Endothelial cell of umbilical vein (primary cell): ENCODE measurements at regions not wholly inside any gene's neighbourhood (a gene's known extent, or its start where the extent isn't known, plus 50 kb on each side); places are given as distances from the start of the nearest gene placed in this dataset.

Source experiments
- BruUV-seq: library from RNA; stranded (reverse); fragments of 400-500 nt; replicated peaks from 2 replicates; lab custom pipeline; 2021; lab: Mats Ljungman, UMichigan
- CTCF ChIA-PET: fragments of 300-600, 350-600 bp; sonication (Branson Sonifier 250); formaldehyde crosslinking; loops from one replicate; lab custom pipeline; 2021; ENCODE audit warnings: antibody characterized with exemption, inconsistent platforms; lab: Charles Lee
- POLR2A ChIA-PET: fragments of 300-600, 350-600 bp; sonication (Branson Sonifier 250); formaldehyde crosslinking; loops from one replicate; lab custom pipeline; 2021; ENCODE audit warnings: antibody characterized with exemption, inconsistent platforms; lab: Charles Lee
- DNase-seq: peaks from one replicate; pipeline ENCODE4 v3.0.0-alpha.2; 2011; ENCODE audit warnings: low read depth, low spot score
- FAIRE-seq: peaks from 2 replicates; lab custom pipeline; 2011; peaks lifted over from hg19 to GRCh38; lab: Jason Lieb, UNC
- H2AFZ ChIP-seq: 2 replicates; pipeline ENCODE4 v1.6.0; 2012; ENCODE audit warnings: low read depth, low read length, control low read depth, inconsistent platforms
- H3K27ac ChIP-seq: 2 replicates; pipeline ENCODE4 v1.5.1; 2011; ENCODE audit warnings: low read depth, mild to moderate bottlenecking, control low read depth, low read length, moderate library complexity; ENCODE audit not compliant: insufficient read depth
- H3K27me3 ChIP-seq, 2 experiments: 2 replicates each; pipeline versions ENCODE4 v1.6.0 to v1.6.1; 2011; ENCODE audit warnings: low read length in 2 of 2, mixed read lengths in 1 of 2; ENCODE audit not compliant: control insufficient read depth in 2 of 2, insufficient read depth in 2 of 2
- H3K36me3 ChIP-seq, 2 experiments: 2 replicates in 1 of 2; 3 replicates in 1 of 2; pipeline ENCODE4 v1.5.1; 2011; ENCODE audit warnings: low read length in 2 of 2, mild to moderate bottlenecking in 1 of 2, moderate library complexity in 1 of 2; ENCODE audit not compliant: control insufficient read depth in 2 of 2, insufficient read depth in 2 of 2; ENCODE audit errors: extremely low read depth in 1 of 2
- H3K4me1 ChIP-seq: 3 replicates; pipeline ENCODE4 v1.5.1; 2011; ENCODE audit warnings: mild to moderate bottlenecking, low read length; ENCODE audit not compliant: control insufficient read depth, insufficient read depth; ENCODE audit errors: extremely low read depth
- H3K4me2 ChIP-seq: 2 replicates; pipeline ENCODE4 v1.6.1; 2011; ENCODE audit warnings: low read length, control low read depth, mixed read lengths; ENCODE audit not compliant: insufficient read depth
- H3K4me3 ChIP-seq, 3 experiments: fragments of 200-600 bp in 1 of 3; sonication (generic), shearing (Covaris generic) in 1 of 3; replicated peaks in 1 of 3; 2 replicates each; pipeline ENCODE4 v1.5.1; 2011 to 2016; ENCODE audit warnings: control low read depth in 3 of 3, low read length in 3 of 3, mild to moderate bottlenecking in 2 of 3, inconsistent platforms in 1 of 3, low read depth in 1 of 3, moderate library complexity in 1 of 3; ENCODE audit not compliant: insufficient read depth in 1 of 3
- H3K79me2 ChIP-seq: 2 replicates; pipeline ENCODE4 v1.6.0; 2012; ENCODE audit warnings: low read length, inconsistent platforms; ENCODE audit not compliant: control insufficient read depth, insufficient read depth
- H3K9ac ChIP-seq: replicated peaks from 2 replicates; pipeline ENCODE3; 2011; ENCODE audit warnings: low read length, control low read depth; ENCODE audit not compliant: insufficient read depth; ENCODE audit errors: extremely low read depth
- H3K9me1 ChIP-seq: replicated peaks from 3 replicates; pipeline ENCODE4 v1.6.0; 2011; ENCODE audit warnings: mild to moderate bottlenecking, low read length; ENCODE audit not compliant: control insufficient read depth, insufficient read depth; ENCODE audit errors: extremely low read depth
- H3K9me3 ChIP-seq: replicated peaks from 2 replicates; pipeline ENCODE4 v1.5.1; 2012; ENCODE audit warnings: low read length, inconsistent platforms; ENCODE audit not compliant: control insufficient read depth, insufficient read depth
- H4K20me1 ChIP-seq: replicated peaks from 2 replicates; pipeline ENCODE3; 2011; ENCODE audit warnings: mild to moderate bottlenecking, low read length; ENCODE audit not compliant: control insufficient read depth, insufficient read depth; ENCODE audit errors: extremely low read depth
- EZH2 ChIP-seq: IDR thresholded peaks from 2 replicates; pipeline ENCODE4 v1.6.1; 2012; ENCODE audit warnings: borderline replicate concordance, low read depth, mild to moderate bottlenecking, moderate library complexity, low read length, inconsistent platforms; ENCODE audit not compliant: severe bottlenecking
- FOS ChIP-seq: IDR thresholded peaks from 2 replicates; pipeline ENCODE4 v1.6.1; 2011; ENCODE audit warnings: mild to moderate bottlenecking, low read length, moderate library complexity, borderline replicate concordance; ENCODE audit not compliant: insufficient read depth
- GATA2 ChIP-seq: IDR thresholded peaks from 2 replicates; pipeline ENCODE4 v1.7.0; 2011; ENCODE audit warnings: low read depth, mild to moderate bottlenecking, moderate library complexity, mixed read lengths, low read length; ENCODE audit not compliant: insufficient read length, insufficient read depth
- JUN ChIP-seq: IDR thresholded peaks from 2 replicates; pipeline ENCODE4 v1.6.1; 2011; ENCODE audit warnings: borderline replicate concordance, low read depth; ENCODE audit not compliant: insufficient read length, insufficient read depth
- MYC ChIP-seq: IDR thresholded peaks from one replicate; pipeline ENCODE4 v1.6.1; 2011; ENCODE audit warnings: mild to moderate bottlenecking, low read depth, low read length
- POLR2A ChIP-seq: IDR thresholded peaks from 2 replicates; pipeline ENCODE4 v1.6.1; 2012; ENCODE audit warnings: low read depth, mild to moderate bottlenecking, control low read depth, low read length
- POLR2AphosphoS5 ChIP-seq: IDR thresholded peaks from 2 replicates; pipeline ENCODE4 v1.6.1; 2012; ENCODE audit warnings: low read depth, mild to moderate bottlenecking, control low read depth, low read length, moderate library complexity; ENCODE audit not compliant: insufficient read depth
- dilution Hi-C: fragments of 300-500 bp; cut with MboI; formaldehyde crosslinking; loops from one replicate; pipeline ENCODE4 v1.15.0; 2019; ENCODE audit warnings: low sequenced_read_pairs; ENCODE audit not compliant: extremely low pct_ligation_motif_present
- intact Hi-C: fragments of 100-400 bp; cut with micrococcal nuclease; formaldehyde crosslinking; loops from one replicate; pipeline ENCODE4 v1.10.0; 2022
- TF ChIP-seq, protein P1 (sequence below): IDR thresholded peaks from 2 replicates; pipeline ENCODE4 v1.6.1; 2011; ENCODE audit not compliant: insufficient read depth, insufficient read length
- TF ChIP-seq, protein P2 (sequence below), 2 donors: IDR thresholded peaks; 1 replicate in 1 of 2; 2 replicates in 1 of 2; pipeline ENCODE4 v1.5.1; 2011; ENCODE audit warnings: low read length in 2 of 2, mild to moderate bottlenecking in 2 of 2, moderate library complexity in 2 of 2, control low read depth in 1 of 2, inconsistent platforms in 1 of 2, low read depth in 1 of 2; ENCODE audit not compliant: insufficient read depth in 1 of 2; ENCODE audit errors: extremely low read depth in 1 of 2

DNA sequence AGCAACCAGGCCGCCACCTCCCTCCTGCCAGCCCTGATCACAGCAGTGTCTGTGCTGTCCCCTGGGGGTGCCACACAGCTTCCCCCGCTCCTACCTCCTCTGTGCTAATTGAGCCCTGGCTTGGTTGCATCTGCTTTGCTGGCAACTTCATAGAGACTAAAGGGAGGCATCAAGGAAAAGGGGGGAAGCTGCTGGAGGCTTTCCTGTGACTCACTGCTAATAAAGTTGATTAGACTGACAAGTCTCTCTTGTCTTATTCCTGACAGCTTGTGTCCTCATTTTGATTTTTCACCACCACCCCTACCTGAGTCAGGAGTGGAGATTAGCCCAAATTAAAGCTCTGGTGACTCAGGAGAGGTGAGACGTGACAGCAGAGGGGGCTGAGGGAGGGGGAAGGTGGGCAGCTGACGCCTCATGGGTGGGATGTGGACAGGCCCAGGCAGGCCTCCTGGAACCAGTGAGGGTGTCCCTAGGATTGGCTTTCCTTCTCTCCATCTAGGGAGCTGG lies 310.0 kb downstream of the CBLN1 start:
- H3K9me1 ChIP-seq: no peaks in the 10 kb centered on the region
- no TSS peak for BruUV-seq
- H3K4me2 ChIP-seq: no peak overlapping the region
- no peak for DNase-seq
- no peaks in the 10 kb centered on the region for H3K79me2 ChIP-seq
- no peaks in the 10 kb centered on the region for H3K36me3 ChIP-seq
- CTCF ChIA-PET: no interaction called here
- no peaks in the 10 kb centered on the region for H3K27me3 ChIP-seq
- intact Hi-C loops: no loop called here
- H2AFZ ChIP-seq: no peak overlapping the region
- dilution Hi-C loops: no loop called here
- FAIRE-seq: no peak
- no peaks in the 10 kb centered on the region for H3K4me1 ChIP-seq
- H4K20me1 ChIP-seq: no peaks in the 10 kb centered on the region
- no peak overlapping the region for H3K9ac ChIP-seq
- no peak overlapping the region for H3K27ac ChIP-seq
- no peak overlapping the region for H3K4me3 ChIP-seq
- no peaks in the 10 kb centered on the region for H3K9me3 ChIP-seq
- no peak for TF ChIP-seq EZH2
- TF ChIP-seq, protein P1, sequence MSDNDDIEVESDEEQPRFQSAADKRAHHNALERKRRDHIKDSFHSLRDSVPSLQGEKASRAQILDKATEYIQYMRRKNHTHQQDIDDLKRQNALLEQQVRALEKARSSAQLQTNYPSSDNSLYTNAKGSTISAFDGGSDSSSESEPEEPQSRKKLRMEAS: no peak
- POLR2A ChIA-PET: no interaction called here

DNA sequence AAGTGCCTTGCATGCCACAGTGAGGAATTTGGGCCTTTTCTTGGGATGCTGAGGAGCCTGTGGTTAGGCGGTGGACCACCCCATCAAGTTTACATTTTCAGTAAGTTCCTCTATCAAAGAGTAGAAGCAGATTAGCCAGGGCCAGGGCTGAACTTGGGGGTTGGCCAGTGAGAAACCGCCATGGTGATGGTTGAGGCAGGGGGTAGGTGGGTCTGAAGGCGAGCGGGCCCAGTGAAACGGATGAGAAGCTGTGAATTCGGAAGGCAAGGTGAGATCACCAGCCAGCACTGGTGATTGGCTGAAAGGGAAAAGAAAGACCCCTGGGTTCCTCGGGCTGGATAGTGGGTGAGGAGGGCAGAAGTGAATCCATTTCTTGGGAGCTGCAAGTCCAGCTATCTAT lies 311.4 kb downstream of the CBLN1 start:
- intact Hi-C loops (no loop called here), dilution Hi-C loops (no loop called here)
- Histone ChIP-seq H3K9me3 (peaks cover 2% of the 10 kb centered on the region), H3K4me2 (no peak overlapping the region), H3K4me3 (no peak overlapping the region), H2AFZ (no peak overlapping the region), H3K9me1 (no peaks in the 10 kb centered on the region), H3K4me1 (no peaks in the 10 kb centered on the region), H3K9ac (no peak overlapping the region), H3K79me2 (no peaks in the 10 kb centered on the region), H3K27ac (no peak overlapping the region), H3K27me3 (no peaks in the 10 kb centered on the region), H3K36me3 (no peaks in the 10 kb centered on the region), H4K20me1 (no peaks in the 10 kb centered on the region)
- CTCF ChIA-PET: no interaction called here
- POLR2A ChIA-PET: no interaction called here
- DNase-seq (no peak), FAIRE-seq (no peak)
- TF ChIP-seq JUN: no peak
- TF ChIP-seq EZH2: no peak
- TF ChIP-seq, protein P2, sequence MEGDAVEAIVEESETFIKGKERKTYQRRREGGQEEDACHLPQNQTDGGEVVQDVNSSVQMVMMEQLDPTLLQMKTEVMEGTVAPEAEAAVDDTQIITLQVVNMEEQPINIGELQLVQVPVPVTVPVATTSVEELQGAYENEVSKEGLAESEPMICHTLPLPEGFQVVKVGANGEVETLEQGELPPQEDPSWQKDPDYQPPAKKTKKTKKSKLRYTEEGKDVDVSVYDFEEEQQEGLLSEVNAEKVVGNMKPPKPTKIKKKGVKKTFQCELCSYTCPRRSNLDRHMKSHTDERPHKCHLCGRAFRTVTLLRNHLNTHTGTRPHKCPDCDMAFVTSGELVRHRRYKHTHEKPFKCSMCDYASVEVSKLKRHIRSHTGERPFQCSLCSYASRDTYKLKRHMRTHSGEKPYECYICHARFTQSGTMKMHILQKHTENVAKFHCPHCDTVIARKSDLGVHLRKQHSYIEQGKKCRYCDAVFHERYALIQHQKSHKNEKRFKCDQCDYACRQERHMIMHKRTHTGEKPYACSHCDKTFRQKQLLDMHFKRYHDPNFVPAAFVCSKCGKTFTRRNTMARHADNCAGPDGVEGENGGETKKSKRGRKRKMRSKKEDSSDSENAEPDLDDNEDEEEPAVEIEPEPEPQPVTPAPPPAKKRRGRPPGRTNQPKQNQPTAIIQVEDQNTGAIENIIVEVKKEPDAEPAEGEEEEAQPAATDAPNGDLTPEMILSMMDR (IDR thresholded peaks at IDR 0.05; ENCODE audit: extremely low read depth in 1 of 2, insufficient read depth in 1 of 2, low read depth in 1 of 2, low read length in 2 of 2): no peak
- TF ChIP-seq POLR2AphosphoS5: no peak
- TF ChIP-seq, protein P1: no peak
- TF ChIP-seq GATA2: no peak
- no peak for TF ChIP-seq MYC
- no peak for TF ChIP-seq FOS
- no peak for TF ChIP-seq POLR2A
- BruUV-seq: no TSS peak
